GM10266 (cell line): ENCODE measurements at regions not wholly inside any gene's neighbourhood (a gene's known extent, or its start where the extent isn't known, plus 50 kb on each side); places are given as distances from the start of the nearest gene placed in this dataset.
"Not testable (repeated sequence)": the region's sequence is repeated elsewhere in the genome, so short reads cannot be mapped to it uniquely, and the experiment has no call there.

Experiments used
- DNase-seq: peaks from one replicate; pipeline ENCODE4 v3.0.0; 2012; ENCODE audit errors: extremely low spot score
- TF ChIP-seq, protein P1 (sequence below): IDR thresholded peaks from 2 replicates; pipeline ENCODE4 v1.5.1; 2012; ENCODE audit warnings: mild to moderate bottlenecking, low read depth; ENCODE audit not compliant: control insufficient read depth, insufficient read depth; ENCODE audit errors: missing control alignments

DNA sequence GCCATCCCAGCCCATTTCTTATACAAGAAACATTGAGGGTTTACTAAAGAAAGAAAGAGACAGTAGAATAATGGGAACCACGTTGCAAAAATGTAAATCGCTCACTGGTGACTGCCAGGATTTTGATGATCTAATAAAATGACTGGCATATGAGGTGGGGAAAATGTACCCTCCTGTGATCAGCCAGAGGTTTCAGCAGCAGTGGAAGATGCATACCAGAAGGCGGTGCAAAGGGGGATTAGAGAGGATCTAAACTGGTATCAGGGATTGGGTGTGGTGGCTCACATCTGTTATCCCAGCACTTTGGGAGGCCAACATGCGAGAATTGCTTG lies 60.8 kb upstream of the DDR1 start:
- TF ChIP-seq, protein P1, sequence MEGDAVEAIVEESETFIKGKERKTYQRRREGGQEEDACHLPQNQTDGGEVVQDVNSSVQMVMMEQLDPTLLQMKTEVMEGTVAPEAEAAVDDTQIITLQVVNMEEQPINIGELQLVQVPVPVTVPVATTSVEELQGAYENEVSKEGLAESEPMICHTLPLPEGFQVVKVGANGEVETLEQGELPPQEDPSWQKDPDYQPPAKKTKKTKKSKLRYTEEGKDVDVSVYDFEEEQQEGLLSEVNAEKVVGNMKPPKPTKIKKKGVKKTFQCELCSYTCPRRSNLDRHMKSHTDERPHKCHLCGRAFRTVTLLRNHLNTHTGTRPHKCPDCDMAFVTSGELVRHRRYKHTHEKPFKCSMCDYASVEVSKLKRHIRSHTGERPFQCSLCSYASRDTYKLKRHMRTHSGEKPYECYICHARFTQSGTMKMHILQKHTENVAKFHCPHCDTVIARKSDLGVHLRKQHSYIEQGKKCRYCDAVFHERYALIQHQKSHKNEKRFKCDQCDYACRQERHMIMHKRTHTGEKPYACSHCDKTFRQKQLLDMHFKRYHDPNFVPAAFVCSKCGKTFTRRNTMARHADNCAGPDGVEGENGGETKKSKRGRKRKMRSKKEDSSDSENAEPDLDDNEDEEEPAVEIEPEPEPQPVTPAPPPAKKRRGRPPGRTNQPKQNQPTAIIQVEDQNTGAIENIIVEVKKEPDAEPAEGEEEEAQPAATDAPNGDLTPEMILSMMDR, result no peak
- DNase-seq, result no peak

DNA sequence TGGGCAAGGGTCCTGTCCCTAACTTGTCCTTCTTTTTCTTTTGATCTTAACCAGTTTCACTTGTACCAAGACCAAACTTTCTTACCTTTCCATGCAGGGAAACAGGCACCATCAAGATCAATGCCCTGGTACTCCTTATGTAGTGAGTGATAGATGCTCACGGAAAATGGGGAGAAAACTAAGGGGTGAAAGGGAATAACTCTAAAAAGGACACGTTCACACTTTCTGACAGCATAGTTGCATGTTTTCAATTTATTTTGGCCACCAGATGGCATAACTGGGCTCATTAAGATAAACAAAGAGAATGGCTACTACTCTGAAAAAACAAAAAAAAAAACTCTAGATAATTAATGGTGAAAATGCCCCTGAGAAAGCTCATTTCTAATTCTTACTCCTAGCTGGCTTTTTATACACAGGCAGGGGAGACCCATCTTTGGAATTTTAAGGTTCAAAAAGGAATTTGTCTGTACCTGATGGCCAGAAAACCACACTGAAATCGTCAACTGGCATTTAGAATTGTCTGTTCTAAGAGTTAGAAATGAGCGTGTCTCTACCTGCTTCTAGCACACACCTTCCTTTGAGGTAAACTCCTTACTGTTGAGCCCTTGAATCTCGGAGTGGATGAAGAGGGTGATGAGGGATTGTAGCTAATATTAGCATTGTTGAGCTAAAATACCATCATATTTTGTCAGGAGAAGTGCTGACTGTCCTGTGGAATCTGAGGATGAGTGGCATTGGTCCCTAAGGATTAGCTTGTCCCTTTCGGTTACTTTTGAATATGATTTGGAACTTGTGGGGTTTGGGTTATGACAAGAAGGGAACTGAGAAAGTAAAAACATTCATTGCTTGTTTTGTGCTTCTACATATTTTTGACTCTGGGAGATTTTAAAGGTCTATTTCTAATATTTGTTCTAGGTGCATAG lies 62.2 kb upstream of the DDR1 start:
- TF ChIP-seq, protein P1, result peak; percentile 43
- DNase-seq, result peak; percentile 61

- TF ChIP-seq, protein P1, result no peak
- DNase-seq, result no peak
Measured at GRCh38 chr6:30820193-30820592, 64.1 kb upstream of the DDR1 start.

- TF ChIP-seq, protein P1, result no peak
- no peak for DNase-seq
Measured at GRCh38 chr6:30819297-30819917, 64.9 kb upstream of the DDR1 start.

GRCh38 chr6:30818391-30818841 lies 65.9 kb upstream of the DDR1 start:
- DNase-seq, result no peak
- TF ChIP-seq, protein P1, result no peak

- DNase-seq, result peak; percentile 68
- TF ChIP-seq, protein P1, result no peak
Measured at GRCh38 chr6:30816791-30817739, 67.3 kb upstream of the DDR1 start.

GRCh38 chr6:30816296-30816695 lies 68.0 kb upstream of the DDR1 start:
- DNase-seq, result not testable (repeated sequence)

GRCh38 chr6:30815041-30815742 lies 69.1 kb upstream of the DDR1 start:
- DNase-seq, result not testable (repeated sequence)
